ENCODE measurements at regions not wholly inside any gene's neighbourhood (a gene's known extent, or its start where the extent isn't known, plus 50 kb on each side); places are given as distances from the start of the nearest gene placed in this dataset.

DNA sequence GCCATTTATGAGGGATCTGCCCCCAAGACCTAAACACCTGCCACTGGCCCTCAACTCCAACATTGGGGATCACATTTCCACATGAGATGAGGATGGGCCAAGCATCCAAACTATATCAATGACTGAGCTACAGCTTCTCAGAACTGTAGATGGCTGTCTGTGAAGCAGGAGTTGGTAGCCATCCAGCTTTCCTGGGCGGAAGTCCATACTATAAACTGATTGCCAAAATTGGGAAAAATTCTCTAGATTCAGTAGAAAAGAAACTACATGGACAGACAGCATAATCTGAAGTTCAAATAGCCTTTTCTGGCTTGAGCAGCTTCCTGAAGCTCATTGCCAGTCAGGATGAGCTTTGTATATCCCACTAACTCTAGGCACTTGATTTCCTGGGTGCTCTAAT, 214.7 kb upstream of the ZBTB20 start:
- Mint-ChIP-seq H3K4me3 (ENCODE audit: low read depth) (no peak overlapping the region), H3K9me3 (ENCODE audit: low read depth) (peaks cover 2% of the 10 kb centered on the region), H3K27me3 (no peaks in the 10 kb centered on the region), H3K27ac (no peak overlapping the region), H3K36me3 (ENCODE audit: insufficient read depth) (no peaks in the 10 kb centered on the region), H3K4me1 (ENCODE audit: low read depth) (no peaks in the 10 kb centered on the region)
- TF ChIP-seq, protein P1, sequence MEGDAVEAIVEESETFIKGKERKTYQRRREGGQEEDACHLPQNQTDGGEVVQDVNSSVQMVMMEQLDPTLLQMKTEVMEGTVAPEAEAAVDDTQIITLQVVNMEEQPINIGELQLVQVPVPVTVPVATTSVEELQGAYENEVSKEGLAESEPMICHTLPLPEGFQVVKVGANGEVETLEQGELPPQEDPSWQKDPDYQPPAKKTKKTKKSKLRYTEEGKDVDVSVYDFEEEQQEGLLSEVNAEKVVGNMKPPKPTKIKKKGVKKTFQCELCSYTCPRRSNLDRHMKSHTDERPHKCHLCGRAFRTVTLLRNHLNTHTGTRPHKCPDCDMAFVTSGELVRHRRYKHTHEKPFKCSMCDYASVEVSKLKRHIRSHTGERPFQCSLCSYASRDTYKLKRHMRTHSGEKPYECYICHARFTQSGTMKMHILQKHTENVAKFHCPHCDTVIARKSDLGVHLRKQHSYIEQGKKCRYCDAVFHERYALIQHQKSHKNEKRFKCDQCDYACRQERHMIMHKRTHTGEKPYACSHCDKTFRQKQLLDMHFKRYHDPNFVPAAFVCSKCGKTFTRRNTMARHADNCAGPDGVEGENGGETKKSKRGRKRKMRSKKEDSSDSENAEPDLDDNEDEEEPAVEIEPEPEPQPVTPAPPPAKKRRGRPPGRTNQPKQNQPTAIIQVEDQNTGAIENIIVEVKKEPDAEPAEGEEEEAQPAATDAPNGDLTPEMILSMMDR (IDR thresholded peaks at IDR 0.05; ENCODE audit: unreplicated experiment): no peak
- no peak for DNase-seq (ENCODE audit: low spot score, unreplicated experiment)

DNA sequence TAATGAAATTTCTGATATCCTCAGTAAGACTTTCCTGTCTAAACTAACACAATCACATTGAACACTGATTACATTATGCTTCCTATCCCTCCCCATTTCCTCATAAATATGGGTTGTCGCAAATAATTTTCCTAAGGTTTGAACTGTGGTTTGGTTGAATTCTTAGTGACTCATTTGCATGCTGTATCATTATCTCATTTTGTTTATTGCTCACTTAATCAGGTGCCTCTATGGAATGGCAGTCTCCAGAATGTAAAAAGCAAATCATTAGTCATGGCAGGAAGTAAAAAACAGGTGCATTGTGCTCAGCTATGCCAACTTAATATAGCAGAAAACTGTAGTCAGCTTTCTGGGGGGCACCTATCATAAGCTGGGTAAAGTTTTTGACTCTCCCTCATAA, 216.0 kb upstream of the ZBTB20 start:
- Mint-ChIP-seq H3K4me3 (ENCODE audit: low read depth) (no peak overlapping the region), H3K36me3 (ENCODE audit: insufficient read depth) (no peaks in the 10 kb centered on the region), H3K27ac (no peak overlapping the region), H3K4me1 (ENCODE audit: low read depth) (no peaks in the 10 kb centered on the region), H3K9me3 (ENCODE audit: low read depth) (peaks cover 2% of the 10 kb centered on the region), H3K27me3 (no peaks in the 10 kb centered on the region)
- TF ChIP-seq, protein P1 (IDR thresholded peaks at IDR 0.05; ENCODE audit: unreplicated experiment): no peak
- no peak for DNase-seq (ENCODE audit: low spot score, unreplicated experiment)

GRCh38 chr3:115369021-115369420, 221.9 kb upstream of the ZBTB20 start:
- Mint-ChIP-seq H3K4me1 (ENCODE audit: low read depth) (peaks cover 3% of the 10 kb centered on the region), H3K9me3 (ENCODE audit: low read depth) (peaks cover 2% of the 10 kb centered on the region), H3K27ac (no peak overlapping the region), H3K36me3 (ENCODE audit: insufficient read depth) (no peaks in the 10 kb centered on the region), H3K4me3 (ENCODE audit: low read depth) (no peak overlapping the region), H3K27me3 (no peaks in the 10 kb centered on the region)
- DNase-seq (ENCODE audit: low spot score, unreplicated experiment): no peak
- TF ChIP-seq, protein P1 (IDR thresholded peaks at IDR 0.05; ENCODE audit: unreplicated experiment): no peak

- H3K27ac Mint-ChIP-seq: no peak overlapping the region
- no peak for DNase-seq (ENCODE audit: low spot score, unreplicated experiment)
- H3K9me3 Mint-ChIP-seq (ENCODE audit: low read depth): no peaks in the 10 kb centered on the region
- TF ChIP-seq, protein P1 (IDR thresholded peaks at IDR 0.05; ENCODE audit: unreplicated experiment): no peak
- no peaks in the 10 kb centered on the region for H3K36me3 Mint-ChIP-seq (ENCODE audit: insufficient read depth)
- peaks cover 4% of the 10 kb centered on the region for H3K4me1 Mint-ChIP-seq (ENCODE audit: low read depth)
- H3K27me3 Mint-ChIP-seq: no peaks in the 10 kb centered on the region
- H3K4me3 Mint-ChIP-seq (ENCODE audit: low read depth): no peak overlapping the region
Measured at GRCh38 chr3:115375362-115375761, 228.3 kb upstream of the ZBTB20 start.

GRCh38 chr3:115380883-115381572, 233.9 kb upstream of the ZBTB20 start:
- Mint-ChIP-seq H3K4me3 (ENCODE audit: low read depth) (no peak overlapping the region), H3K36me3 (ENCODE audit: insufficient read depth) (no peaks in the 10 kb centered on the region), H3K27ac (no peak overlapping the region), H3K9me3 (ENCODE audit: low read depth) (no peaks in the 10 kb centered on the region), H3K4me1 (ENCODE audit: low read depth) (no peaks in the 10 kb centered on the region), H3K27me3 (no peaks in the 10 kb centered on the region)
- no peak for DNase-seq (ENCODE audit: low spot score, unreplicated experiment)
- TF ChIP-seq, protein P1 (IDR thresholded peaks at IDR 0.05; ENCODE audit: unreplicated experiment): peak; percentile 7
